Skeletal muscle tissue (tissue), 3 donors: ENCODE measurements at regions not wholly inside any gene's neighbourhood (a gene's known extent, or its start where the extent isn't known, plus 50 kb on each side); places are given as distances from the start of the nearest gene placed in this dataset.

Source experiments
- H3K27ac ChIP-seq: one replicate; pipeline ENCODE4 v1.7.0; 2013; ENCODE audit warnings: mild to moderate bottlenecking, low read depth, low read length, inconsistent platforms
- H3K27me3 ChIP-seq, 3 donors: one replicate each; pipeline ENCODE4 v1.7.0; 2013; ENCODE audit warnings: low read length in 3 of 3; ENCODE audit not compliant: control insufficient read depth in 3 of 3, insufficient read depth in 3 of 3
- H3K36me3 ChIP-seq, 3 donors: one replicate each; pipeline ENCODE4 v1.7.0; 2013; ENCODE audit warnings: low read length in 3 of 3; ENCODE audit not compliant: control insufficient read depth in 3 of 3, insufficient read depth in 3 of 3
- H3K4me1 ChIP-seq, 3 donors: one replicate each; pipeline ENCODE4 v1.7.0; 2013; ENCODE audit warnings: low read length in 3 of 3, mild to moderate bottlenecking in 3 of 3; ENCODE audit not compliant: control insufficient read depth in 3 of 3, insufficient read depth in 3 of 3
- H3K4me3 ChIP-seq, 3 donors: one replicate each; pipeline ENCODE4 v1.7.0; 2013; ENCODE audit warnings: low read length in 3 of 3
- H3K9ac ChIP-seq, 3 donors: one replicate each; pipeline ENCODE4 v1.7.0; 2013; ENCODE audit warnings: low read length in 3 of 3, mild to moderate bottlenecking in 3 of 3, moderate library complexity in 2 of 3, low read depth in 1 of 3
- H3K9me3 ChIP-seq, 3 donors: one replicate each; pipeline ENCODE4 v1.7.0; 2013; ENCODE audit warnings: low read length in 3 of 3; ENCODE audit not compliant: control insufficient read depth in 3 of 3
- donor health status: Osteomylitis.

DNA sequence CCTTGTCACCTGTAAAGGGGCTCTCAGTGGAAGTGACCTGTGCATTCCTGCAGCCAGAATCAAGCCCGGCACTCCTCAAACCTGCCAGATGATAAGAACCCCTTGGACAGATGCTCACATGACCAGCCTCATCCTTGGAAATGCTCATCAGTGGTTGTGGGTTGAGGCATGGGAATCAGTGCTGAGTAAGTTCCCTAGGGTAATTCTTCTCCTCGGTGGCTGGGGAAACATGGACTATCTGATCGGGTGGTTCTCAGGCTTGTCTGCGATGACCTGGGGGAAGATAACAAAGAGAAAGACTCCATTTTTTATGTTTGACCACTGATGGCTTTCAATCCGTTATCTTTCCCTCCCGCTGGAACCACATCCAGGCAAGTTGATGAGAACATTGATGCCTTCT is 84.0 kb downstream of the SPP2 start:
- H3K36me3 ChIP-seq: no peaks in the 10 kb centered on the region
- H3K27me3 ChIP-seq: peaks cover 0 to 5% (median 3%) of the 10 kb centered on the region in 3 donors
- H3K9me3 ChIP-seq: no peaks in the 10 kb centered on the region
- no peaks in the 10 kb centered on the region for H3K4me1 ChIP-seq
- H3K9ac ChIP-seq: no peak overlapping the region
- H3K27ac ChIP-seq: no peak overlapping the region
- no peak overlapping the region for H3K4me3 ChIP-seq

DNA sequence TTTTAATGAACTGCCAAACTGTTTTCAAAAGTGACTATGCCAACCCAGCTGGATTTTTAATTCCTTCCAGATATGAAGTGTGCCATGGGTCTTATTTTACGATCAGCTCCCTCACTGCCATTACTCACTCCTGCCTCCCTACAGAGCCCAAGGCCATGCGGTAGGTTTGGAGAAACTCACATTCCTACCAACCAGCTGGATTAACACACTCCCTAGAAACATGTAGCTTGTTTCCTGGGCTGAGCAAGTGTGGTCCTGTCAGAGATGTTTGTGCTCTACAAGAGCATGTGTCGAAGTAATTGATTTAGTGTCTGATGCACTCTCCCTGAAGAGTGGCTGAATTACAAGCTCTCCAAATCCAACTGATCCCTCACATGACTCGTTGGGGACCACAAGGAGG is 82.5 kb downstream of the SPP2 start:
- Histone ChIP-seq H3K9me3 (no peaks in the 10 kb centered on the region), H3K4me1 (no peaks in the 10 kb centered on the region), H3K27ac (no peak overlapping the region), H3K9ac (no peak overlapping the region), H3K36me3 (no peaks in the 10 kb centered on the region), H3K27me3 (peaks cover 0 to 5% (median 3%) of the 10 kb centered on the region in 3 donors), H3K4me3 (no peak overlapping the region)

DNA sequence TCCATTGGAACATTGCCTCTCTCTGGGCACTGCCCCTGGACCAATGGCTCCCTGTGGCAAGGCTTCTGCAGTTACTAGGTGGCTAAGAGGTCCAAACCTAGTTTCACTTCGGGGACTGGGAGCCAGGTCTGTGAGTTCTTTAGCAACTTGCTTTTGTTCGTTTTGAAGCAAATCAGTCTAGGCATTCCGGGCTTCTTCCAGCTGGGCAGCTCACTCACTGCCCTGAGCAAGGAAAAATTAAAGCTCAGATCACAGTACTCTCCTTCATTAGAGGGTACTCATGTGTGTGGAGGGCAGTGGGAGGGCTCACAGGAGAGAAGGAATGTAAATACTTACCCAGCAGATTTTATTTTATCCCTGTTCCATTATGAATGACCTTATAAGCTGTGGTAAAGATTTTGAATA is 80.3 kb downstream of the SPP2 start:
- H3K9ac ChIP-seq: no peak overlapping the region
- no peaks in the 10 kb centered on the region for H3K4me1 ChIP-seq
- H3K36me3 ChIP-seq: no peaks in the 10 kb centered on the region
- no peak overlapping the region for H3K4me3 ChIP-seq
- no peaks in the 10 kb centered on the region for H3K9me3 ChIP-seq
- H3K27ac ChIP-seq: no peak overlapping the region
- peaks cover 0 to 5% (median 3%) of the 10 kb centered on the region in 3 donors for H3K27me3 ChIP-seq

DNA sequence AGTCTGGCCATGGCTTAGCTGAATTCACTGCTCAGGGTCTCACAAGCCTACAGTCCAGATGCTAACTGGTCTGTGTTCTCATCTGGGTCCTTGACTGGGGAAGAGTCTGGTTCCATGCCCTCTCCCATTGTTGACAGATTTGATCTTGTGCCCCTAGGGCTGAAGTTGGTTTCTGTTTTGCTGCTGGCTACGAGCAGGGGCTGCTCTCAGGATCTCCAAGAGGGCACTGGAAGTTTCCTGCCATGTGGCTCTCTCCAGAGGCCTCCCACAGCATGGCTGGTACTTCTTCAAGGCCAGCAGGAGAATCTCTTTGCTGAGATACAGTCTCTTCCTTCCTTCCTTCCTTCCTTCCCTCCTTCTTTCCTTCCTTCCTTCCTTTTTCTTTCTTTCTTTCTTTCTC is 78.1 kb downstream of the SPP2 start:
- Histone ChIP-seq H3K36me3 (no peaks in the 10 kb centered on the region), H3K27me3 (no peaks in the 10 kb centered on the region), H3K4me3 (no peak overlapping the region), H3K9me3 (no peaks in the 10 kb centered on the region), H3K9ac (no peak overlapping the region), H3K27ac (no peak overlapping the region), H3K4me1 (no peaks in the 10 kb centered on the region)
